SU-DHL-6 (cell line): ENCODE measurements at regions not wholly inside any gene's neighbourhood (a gene's known extent, or its start where the extent isn't known, plus 50 kb on each side); places are given as distances from the start of the nearest gene placed in this dataset.
"Not testable (repeated sequence)": the region's sequence is repeated elsewhere in the genome, so short reads cannot be mapped to it uniquely, and the experiment has no call there.

ENCODE experiments used
- EZH2phosphoT487 ChIP-seq: fragments of 200-600 bp; sonication (generic), shearing (Covaris generic); conservative IDR thresholded peaks from 2 replicates; pipeline ENCODE4 v1.6.1; 2018; ENCODE audit warnings: mild to moderate bottlenecking, antibody characterized with exemption, low read length, moderate library complexity, mixed read lengths
- TF ChIP-seq, protein P1 (sequence below): fragments of 200-600 bp; sonication (generic); IDR thresholded peaks from one replicate; pipeline ENCODE4 v1.5.1; 2017; ENCODE audit warnings: antibody characterized with exemption, mild to moderate bottlenecking, low read length, moderate library complexity; ENCODE audit not compliant: insufficient read depth, poor library complexity, severe bottlenecking

DNA sequence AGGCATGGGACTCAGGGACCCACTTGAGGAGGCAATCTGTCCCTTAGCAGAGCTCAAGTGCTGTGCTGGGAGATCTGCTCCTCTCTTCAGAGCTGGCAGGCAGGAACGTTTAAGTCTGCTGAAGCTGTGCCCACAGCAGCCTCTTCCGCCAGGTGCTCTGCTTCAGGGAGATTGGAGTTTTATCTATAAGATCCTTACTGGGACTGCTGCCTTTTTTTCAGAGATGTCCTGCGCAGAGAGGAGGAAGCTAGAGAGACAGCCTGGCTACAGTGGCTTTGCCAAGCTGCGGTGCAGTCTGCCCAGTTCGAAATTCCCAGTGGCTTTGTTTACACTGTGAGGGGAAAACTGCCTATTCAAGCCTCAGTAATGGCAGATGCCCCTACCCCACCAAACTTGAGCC lies 329.8 kb downstream of the BMPER start:
- TF ChIP-seq, protein P1, sequence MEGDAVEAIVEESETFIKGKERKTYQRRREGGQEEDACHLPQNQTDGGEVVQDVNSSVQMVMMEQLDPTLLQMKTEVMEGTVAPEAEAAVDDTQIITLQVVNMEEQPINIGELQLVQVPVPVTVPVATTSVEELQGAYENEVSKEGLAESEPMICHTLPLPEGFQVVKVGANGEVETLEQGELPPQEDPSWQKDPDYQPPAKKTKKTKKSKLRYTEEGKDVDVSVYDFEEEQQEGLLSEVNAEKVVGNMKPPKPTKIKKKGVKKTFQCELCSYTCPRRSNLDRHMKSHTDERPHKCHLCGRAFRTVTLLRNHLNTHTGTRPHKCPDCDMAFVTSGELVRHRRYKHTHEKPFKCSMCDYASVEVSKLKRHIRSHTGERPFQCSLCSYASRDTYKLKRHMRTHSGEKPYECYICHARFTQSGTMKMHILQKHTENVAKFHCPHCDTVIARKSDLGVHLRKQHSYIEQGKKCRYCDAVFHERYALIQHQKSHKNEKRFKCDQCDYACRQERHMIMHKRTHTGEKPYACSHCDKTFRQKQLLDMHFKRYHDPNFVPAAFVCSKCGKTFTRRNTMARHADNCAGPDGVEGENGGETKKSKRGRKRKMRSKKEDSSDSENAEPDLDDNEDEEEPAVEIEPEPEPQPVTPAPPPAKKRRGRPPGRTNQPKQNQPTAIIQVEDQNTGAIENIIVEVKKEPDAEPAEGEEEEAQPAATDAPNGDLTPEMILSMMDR, result not testable (repeated sequence)
- not testable (repeated sequence) for TF ChIP-seq EZH2phosphoT487
